ENCODE measurements at regions not wholly inside any gene's neighbourhood (a gene's known extent, or its start where the extent isn't known, plus 50 kb on each side); places are given as distances from the start of the nearest gene placed in this dataset.

GRCh38 chr14:22232933-22233332, 356.1 kb downstream of the DAD1 start:
- Histone ChIP-seq H3K27ac (no peak overlapping the region), H3K4me3 (no peak overlapping the region)
- TF ChIP-seq CTCF (IDR thresholded peaks at IDR 0.05), result no peak
- DNase-seq (ENCODE audit: low spot score), result no peak

- Histone ChIP-seq H3K27ac (no peak overlapping the region), H3K4me3 (no peak overlapping the region)
- TF ChIP-seq CTCF (IDR thresholded peaks at IDR 0.05), result no peak
- no peak for DNase-seq (ENCODE audit: low spot score)
Observed at GRCh38 chr14:22232486-22232885, 356.5 kb downstream of the DAD1 start.

GRCh38 chr14:22231018-22231417, 358.0 kb downstream of the DAD1 start:
- Histone ChIP-seq H3K27ac (no peak overlapping the region), H3K4me3 (no peak overlapping the region)
- no peak for TF ChIP-seq CTCF (IDR thresholded peaks at IDR 0.05)
- no peak for DNase-seq (ENCODE audit: low spot score)

- H3K4me3 ChIP-seq, result no peak overlapping the region
- DNase-seq (ENCODE audit: low spot score), result no peak
- no peak for TF ChIP-seq CTCF (IDR thresholded peaks at IDR 0.05)
- no peak overlapping the region for H3K27ac ChIP-seq
Observed at GRCh38 chr14:22230517-22230916, 358.5 kb downstream of the DAD1 start.

- DNase-seq (ENCODE audit: low spot score), result no peak
- Histone ChIP-seq H3K27ac (no peak overlapping the region), H3K4me3 (no peak overlapping the region)
- no peak for TF ChIP-seq CTCF (IDR thresholded peaks at IDR 0.05)
Observed at GRCh38 chr14:22227084-22227483, 361.9 kb downstream of the DAD1 start.

GRCh38 chr14:22226381-22226780, 362.6 kb downstream of the DAD1 start:
- DNase-seq (ENCODE audit: low spot score), result no peak
- Histone ChIP-seq H3K27ac (peak overlapping the region in 1 of 2 donors; percentile 31), H3K4me3 (no peak overlapping the region)
- no peak for TF ChIP-seq CTCF (IDR thresholded peaks at IDR 0.05)

- no peak for TF ChIP-seq CTCF (IDR thresholded peaks at IDR 0.05)
- Histone ChIP-seq H3K27ac (peak overlapping the region in 1 of 2 donors; percentile 31), H3K4me3 (no peak overlapping the region)
- no peak for DNase-seq (ENCODE audit: low spot score)
Observed at GRCh38 chr14:22225516-22226140, 363.4 kb downstream of the DAD1 start.
